GM12865 (cell line): ENCODE measurements at regions not wholly inside any gene's neighbourhood (a gene's known extent, or its start where the extent isn't known, plus 50 kb on each side); places are given as distances from the start of the nearest gene placed in this dataset.

ENCODE experiments used
- DNase-seq: peaks from one replicate; pipeline ENCODE4 v3.0.0; 2010; ENCODE audit warnings: low read depth
- H3K4me3 ChIP-seq: 2 replicates; pipeline ENCODE4 v1.5.1; 2011; ENCODE audit warnings: mild to moderate bottlenecking, low read depth, low read length, control low read depth
- CTCF ChIP-seq: IDR thresholded peaks from 2 replicates; pipeline ENCODE4 v1.5.1; 2011; ENCODE audit warnings: low read length, control low read depth, low read depth, inconsistent platforms; ENCODE audit not compliant: insufficient read depth; ENCODE audit errors: missing control alignments

GRCh38 chr9:82538634-82539033 lies 524.3 kb downstream of the RASEF start:
- no peak for TF ChIP-seq CTCF
- DNase-seq = no peak
- no peak overlapping the region for H3K4me3 ChIP-seq

GRCh38 chr9:82539146-82539545 lies 523.8 kb downstream of the RASEF start:
- no peak for TF ChIP-seq CTCF
- no peak overlapping the region for H3K4me3 ChIP-seq
- no peak for DNase-seq

- H3K4me3 ChIP-seq = no peak overlapping the region
- DNase-seq = no peak
- TF ChIP-seq CTCF = no peak
These were observed 522.9 kb downstream of the RASEF start for GRCh38 chr9:82539856-82540579.

- DNase-seq = no peak
- no peak for TF ChIP-seq CTCF
- H3K4me3 ChIP-seq = no peak overlapping the region
These were observed 519.2 kb downstream of the RASEF start for GRCh38 chr9:82543726-82544125.

GRCh38 chr9:82546136-82546535 lies 516.8 kb downstream of the RASEF start:
- H3K4me3 ChIP-seq = no peak overlapping the region
- no peak for DNase-seq
- no peak for TF ChIP-seq CTCF

- no peak for DNase-seq
- no peak overlapping the region for H3K4me3 ChIP-seq
- no peak for TF ChIP-seq CTCF
These were observed 514.9 kb downstream of the RASEF start for GRCh38 chr9:82547995-82548394.

- no peak for TF ChIP-seq CTCF
- no peak for DNase-seq
These were observed 513.6 kb downstream of the RASEF start for GRCh38 chr9:82549174-82549821.

More at GRCh38 chr9:82549174-82549821, 513.6 kb downstream of the RASEF start:
- H3K4me3 ChIP-seq = no peak overlapping the region
